GM19397 (cell line): ENCODE measurements at regions not wholly inside any gene's neighbourhood (a gene's known extent, or its start where the extent isn't known, plus 50 kb on each side); places are given as distances from the start of the nearest gene placed in this dataset.

ENCODE experiments used
- ATAC-seq: cut with Tn5 transposase; IDR thresholded peaks from one replicate; pipeline ENCODE4 v1.9.1; 2021; ENCODE audit warnings: mild to moderate bottlenecking, moderate library complexity; ENCODE audit not compliant: unreplicated experiment

GRCh38 chr3:154976072-154976983 lies 103.8 kb upstream of the MME start:
- no peak for ATAC-seq

DNA sequence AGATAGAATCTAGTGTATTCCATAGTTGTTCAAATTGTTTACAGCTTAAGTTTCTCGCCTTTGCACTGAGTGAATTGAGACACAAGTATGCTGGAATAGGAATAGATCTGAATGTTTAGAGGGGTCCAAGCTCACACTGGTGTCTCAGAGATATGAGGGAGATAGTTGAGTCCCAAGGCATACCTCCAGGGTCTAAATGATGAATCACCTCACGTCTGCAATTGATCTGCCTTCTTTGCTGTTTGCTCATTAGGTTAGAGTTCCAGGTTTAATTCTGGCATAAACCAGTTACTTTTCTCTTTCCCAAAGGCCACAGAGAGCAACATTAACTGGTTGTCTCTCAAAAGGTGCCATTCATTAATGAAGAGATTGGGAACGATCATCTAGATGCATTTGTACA lies 106.3 kb upstream of the MME start:
- ATAC-seq, result no peak

- ATAC-seq, result no peak
These were observed 107.2 kb upstream of the MME start for GRCh38 chr3:154972951-154973350.

GRCh38 chr3:154971771-154972326 lies 108.3 kb upstream of the MME start:
- ATAC-seq, result no peak

GRCh38 chr3:154971341-154971740 lies 108.8 kb upstream of the MME start:
- no peak for ATAC-seq

DNA sequence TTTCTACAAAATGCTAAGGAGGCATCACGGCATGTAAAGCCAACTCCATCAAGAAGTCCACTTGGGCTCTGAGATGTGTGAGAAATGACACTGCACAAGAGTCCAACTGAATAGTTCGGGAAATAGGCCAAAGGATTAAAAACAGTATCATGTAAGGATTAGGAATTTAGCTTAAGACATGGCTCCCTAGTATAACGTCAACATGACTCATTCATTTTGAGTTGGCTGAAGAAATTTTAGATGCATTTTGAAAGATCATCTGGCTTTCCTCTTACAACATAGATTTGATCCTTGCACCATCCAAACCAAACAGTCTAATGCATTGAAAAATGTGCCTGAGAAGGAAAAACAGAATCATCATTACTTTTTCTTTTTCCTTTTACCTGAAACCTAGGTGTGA lies 109.3 kb upstream of the MME start:
- no peak for ATAC-seq

DNA sequence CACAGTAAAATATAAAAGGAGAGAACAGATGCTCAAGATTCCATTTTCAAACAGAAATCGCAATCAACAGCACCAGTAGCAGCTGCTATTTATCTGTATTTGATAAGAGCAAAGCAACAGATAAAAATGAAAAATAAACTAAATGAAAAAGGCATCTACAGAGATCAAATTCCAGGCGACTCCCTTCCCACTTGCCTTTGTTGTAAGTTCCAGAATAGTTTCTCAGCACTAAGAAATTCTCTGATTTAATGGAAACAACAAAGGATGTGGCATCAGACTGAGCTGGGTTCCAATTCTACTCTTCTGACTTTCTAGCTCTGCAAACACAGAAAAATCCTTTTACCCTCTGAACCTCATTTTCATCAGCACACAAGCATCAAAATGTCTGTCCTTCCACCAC lies 110.8 kb upstream of the MME start:
- ATAC-seq, result no peak

DNA sequence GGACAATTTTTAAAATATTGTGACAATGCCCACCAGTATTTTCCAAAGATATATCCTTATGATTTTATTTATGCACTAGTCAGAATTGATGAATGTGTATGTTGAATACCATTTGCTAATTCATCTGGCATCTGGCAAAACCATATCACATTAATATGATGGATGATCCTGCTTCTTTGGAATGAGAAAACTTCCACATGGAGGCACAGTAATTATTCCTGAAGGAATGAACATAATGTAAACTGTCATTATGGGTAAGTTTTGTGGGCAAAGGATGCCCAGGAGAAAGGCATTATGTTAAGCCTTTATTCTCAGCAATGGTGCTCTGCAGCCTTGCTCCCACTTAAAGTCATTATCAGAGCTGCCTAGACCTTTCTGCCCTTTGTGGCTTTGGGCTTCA lies 113.0 kb upstream of the MME start:
- ATAC-seq, result no peak

DNA sequence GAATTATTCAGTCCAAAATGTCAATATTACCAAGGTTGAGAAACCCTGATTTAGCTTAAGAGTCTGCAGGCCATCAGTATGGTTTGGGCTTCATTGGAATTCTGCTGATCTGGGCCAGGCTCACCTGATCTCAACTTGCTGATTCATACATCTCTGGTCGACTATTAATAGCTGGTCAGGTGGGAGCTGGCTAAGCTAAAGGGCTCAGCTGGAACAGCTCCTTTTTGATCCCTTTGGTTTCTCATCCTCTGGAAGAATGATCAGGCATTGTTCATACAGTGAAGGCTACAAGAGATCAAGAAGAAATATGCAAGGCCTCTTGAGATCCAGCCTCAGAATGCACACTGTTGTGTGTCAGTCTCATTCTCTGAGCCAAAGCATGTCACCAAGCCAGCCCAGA lies 123.3 kb upstream of the MME start:
- ATAC-seq, result no peak

DNA sequence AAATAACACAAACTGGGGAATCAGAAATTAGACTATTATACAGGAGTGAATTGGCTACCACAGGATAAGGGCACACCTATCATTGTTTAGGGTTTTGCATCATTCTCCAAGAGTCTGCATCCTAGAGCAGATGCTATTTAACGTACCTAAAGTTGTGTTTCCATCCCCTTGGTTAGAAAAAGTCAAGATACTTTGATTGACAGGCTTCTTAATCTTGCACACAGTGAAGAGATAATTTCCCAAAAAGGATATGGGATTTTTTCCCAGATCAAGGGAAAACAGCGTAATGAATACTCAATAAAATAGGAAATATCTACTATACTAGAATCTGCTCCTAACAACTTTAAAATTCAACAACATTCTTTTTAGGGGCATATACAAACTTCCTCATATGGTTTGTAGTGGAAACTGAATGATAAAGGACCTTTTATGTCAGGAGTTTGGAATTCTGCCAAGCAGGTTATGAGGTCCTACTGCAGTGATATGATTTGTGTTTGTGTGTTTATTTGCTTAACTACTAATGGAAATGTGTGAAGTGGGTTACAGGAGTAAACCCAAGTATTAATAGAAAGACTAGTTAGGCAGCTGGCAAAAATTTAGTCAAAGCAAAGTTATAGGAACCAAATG lies 124.1 kb upstream of the MME start:
- no peak for ATAC-seq

DNA sequence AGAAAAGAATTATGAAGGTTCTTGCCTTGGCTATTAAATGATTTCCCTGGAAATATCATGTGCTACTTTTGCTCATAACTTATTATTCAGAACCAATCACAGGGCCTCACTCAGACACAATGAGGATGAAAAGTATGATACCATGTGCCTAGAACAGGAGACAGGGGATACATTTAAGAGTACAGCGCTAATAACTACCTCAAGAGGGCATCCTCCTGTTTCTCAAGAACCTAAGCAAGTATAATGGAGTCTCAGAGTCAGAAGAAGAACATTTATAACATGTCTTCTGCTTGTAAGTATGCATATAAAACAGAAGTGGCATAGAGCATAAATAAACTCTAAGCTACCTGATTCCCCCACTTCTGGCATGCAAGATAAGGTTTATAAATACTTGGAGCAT lies 125.4 kb upstream of the MME start:
- ATAC-seq, result no peak

GRCh38 chr3:154953538-154953937 lies 126.6 kb upstream of the MME start:
- ATAC-seq, result no peak

GRCh38 chr3:154952553-154952952 lies 127.6 kb upstream of the MME start:
- ATAC-seq, result no peak

GRCh38 chr3:154943981-154944380 lies 136.1 kb upstream of the MME start:
- no peak for ATAC-seq

DNA sequence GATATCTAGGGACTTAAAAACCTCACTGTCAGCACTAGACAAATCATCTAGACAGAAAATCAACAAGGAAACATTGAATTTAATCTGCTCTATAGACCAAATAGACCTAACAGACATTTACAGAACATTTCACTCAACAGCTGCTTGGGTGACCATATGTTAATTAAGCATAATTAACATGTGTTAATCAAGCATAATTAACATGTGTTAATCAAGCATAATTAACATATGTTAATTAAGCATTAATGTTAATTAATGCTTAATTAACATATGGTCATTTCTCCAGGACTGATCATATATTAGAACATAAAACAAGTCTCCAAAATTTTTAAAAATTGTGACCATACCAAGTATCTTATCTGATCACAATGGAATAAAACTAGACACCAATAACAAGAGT lies 137.3 kb upstream of the MME start:
- no peak for ATAC-seq

GRCh38 chr3:154936196-154936595 lies 143.9 kb upstream of the MME start:
- no peak for ATAC-seq

DNA sequence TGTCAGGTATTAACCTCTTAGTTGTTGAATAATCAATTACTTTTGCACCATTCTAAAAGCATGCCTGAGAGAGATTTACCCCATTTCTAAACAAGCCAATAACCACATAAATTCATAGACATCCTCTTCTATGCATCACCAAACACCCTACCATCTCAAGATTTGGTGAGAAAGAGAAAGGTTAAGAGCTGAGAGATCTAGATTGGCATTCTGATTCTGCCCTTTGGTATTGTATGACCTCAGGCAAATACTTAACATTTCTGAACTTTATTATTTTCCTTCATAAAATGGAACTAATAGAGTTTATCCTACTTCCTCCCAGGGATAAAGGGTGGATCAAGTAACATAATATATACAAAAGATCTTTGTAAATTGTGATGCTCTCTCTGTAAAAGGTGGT lies 146.5 kb upstream of the MME start:
- ATAC-seq, result no peak

DNA sequence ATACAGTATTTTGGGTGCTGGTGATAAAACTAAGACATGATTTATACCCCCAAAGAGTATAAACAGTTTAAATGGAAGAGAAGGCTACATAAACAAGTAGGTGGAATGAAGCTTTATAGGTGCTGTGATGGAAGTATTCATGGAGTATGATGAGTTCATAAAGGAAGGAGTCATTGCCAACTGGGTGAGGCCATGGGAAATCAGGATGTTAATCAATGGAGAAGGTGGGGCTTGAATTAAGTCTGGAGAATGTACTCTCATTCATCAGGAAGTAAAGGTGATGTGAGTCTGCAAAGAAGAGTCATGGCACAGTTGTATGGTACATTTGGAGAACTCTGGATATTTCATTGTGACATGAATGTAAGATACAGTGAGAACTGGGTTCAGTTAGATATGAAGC lies 147.5 kb upstream of the MME start:
- no peak for ATAC-seq

- no peak for ATAC-seq
These were observed 148.6 kb upstream of the MME start for GRCh38 chr3:154931484-154931883.

GRCh38 chr3:154926721-154927120 lies 153.4 kb upstream of the MME start:
- no peak for ATAC-seq

DNA sequence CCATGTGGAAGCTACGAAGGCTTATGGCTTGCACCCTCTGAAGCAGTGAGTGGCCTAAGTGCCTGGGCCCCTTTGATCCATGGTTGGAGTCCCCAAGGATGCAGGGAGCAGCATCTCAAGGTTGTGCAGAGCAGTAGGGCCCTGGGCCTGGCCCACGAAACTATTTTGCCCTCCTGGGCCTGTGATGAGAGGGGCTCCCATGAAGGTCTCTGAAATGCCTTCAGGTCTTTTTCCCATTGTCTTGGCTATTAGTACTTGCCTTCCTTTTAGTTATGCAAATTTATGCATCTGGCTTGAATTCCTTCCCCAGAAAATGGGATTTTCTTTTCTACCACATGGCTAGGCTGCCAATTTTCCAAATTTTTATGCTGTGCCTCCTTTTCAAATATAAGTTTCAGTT lies 158.8 kb upstream of the MME start:
- no peak for ATAC-seq

DNA sequence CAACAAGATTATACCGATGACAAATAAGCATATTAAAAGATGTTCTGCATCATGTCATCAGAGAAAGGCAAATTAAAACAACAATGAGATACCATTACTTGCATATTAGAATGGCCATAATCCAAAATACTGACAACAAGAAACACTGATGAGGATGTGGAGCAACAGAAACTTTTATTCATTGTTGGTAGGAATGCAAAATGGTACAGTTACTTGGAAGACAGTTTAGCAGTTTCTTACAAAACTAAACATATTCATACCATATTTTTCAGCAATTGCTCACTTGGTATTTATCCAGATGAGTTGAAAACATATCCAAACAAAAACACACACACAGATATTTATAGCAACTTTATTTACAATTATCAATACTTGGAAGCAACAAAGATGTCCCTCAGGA lies 160.9 kb upstream of the MME start:
- ATAC-seq, result no peak
